Prostate gland (tissue), 2 donors: ENCODE measurements at regions not wholly inside any gene's neighbourhood (a gene's known extent, or its start where the extent isn't known, plus 50 kb on each side); places are given as distances from the start of the nearest gene placed in this dataset.

ENCODE experiments used
- CTCF ChIP-seq, 4 experiments: fragments of 200-600 bp in 2 of 4; fragments of 450-650 bp in 2 of 4; sonication (generic) in 2 of 4; IDR thresholded peaks; 1 replicate in 3 of 4; 2 replicates in 1 of 4; pipeline ENCODE4 v1.5.1; 2016 to 2019; ENCODE audit warnings: antibody characterized with exemption in 4 of 4, mild to moderate bottlenecking in 2 of 4, moderate library complexity in 2 of 4
- POLR2AphosphoS5 ChIP-seq: sonication (generic); formaldehyde crosslinking; IDR thresholded peaks from one replicate; pipeline ENCODE4 v1.6.1; 2017; ENCODE audit warnings: antibody characterized with exemption

- no peak for TF ChIP-seq CTCF (IDR thresholded peaks at IDR 0.05)
- no peak for TF ChIP-seq POLR2AphosphoS5
These were observed 150.5 kb downstream of the DKK1 start for GRCh38 chr10:52464368-52465124.
